Small intestine (tissue), 7 donors: ENCODE measurements at regions not wholly inside any gene's neighbourhood (a gene's known extent, or its start where the extent isn't known, plus 50 kb on each side); places are given as distances from the start of the nearest gene placed in this dataset.
"Not testable (repeated sequence)": the region's sequence is repeated elsewhere in the genome, so short reads cannot be mapped to it uniquely, and the experiment has no call there.

Experiments
- DNase-seq, 2 donors: peaks; one replicate each; pipeline versions ENCODE4 v3.0.0 to v3.0.0-alpha.2; 2013
- FAIRE-seq: peaks from 2 replicates; lab custom pipeline; 2012; peaks lifted over from hg19 to GRCh38; lab: Jason Lieb, UNC
- H3K27ac ChIP-seq, 3 donors: one replicate each; pipeline ENCODE4 v1.5.1; 2013; ENCODE audit warnings: low read length in 2 of 3, mild to moderate bottlenecking in 2 of 3, control low read depth in 1 of 3, inconsistent platforms in 1 of 3, low read depth in 1 of 3, moderate library complexity in 1 of 3
- H3K27me3 ChIP-seq, 3 donors: one replicate each; pipeline ENCODE4 v1.6.1; 2013; ENCODE audit warnings: low read length in 3 of 3, inconsistent platforms in 1 of 3; ENCODE audit not compliant: control insufficient read depth in 3 of 3, insufficient read depth in 3 of 3
- H3K36me3 ChIP-seq, 3 donors: one replicate each; pipeline ENCODE4 v1.6.1; 2013; ENCODE audit warnings: low read length in 3 of 3, inconsistent platforms in 1 of 3, low read depth in 1 of 3, mild to moderate bottlenecking in 1 of 3, moderate library complexity in 1 of 3; ENCODE audit not compliant: control insufficient read depth in 3 of 3, insufficient read depth in 2 of 3
- H3K4me1 ChIP-seq, 3 donors: one replicate each; pipeline ENCODE4 v1.6.1; 2013; ENCODE audit warnings: low read length in 2 of 3, inconsistent platforms in 1 of 3, low read depth in 1 of 3, mild to moderate bottlenecking in 1 of 3, moderate library complexity in 1 of 3; ENCODE audit not compliant: control insufficient read depth in 3 of 3, insufficient read depth in 2 of 3
- H3K4me3 ChIP-seq, 3 donors: one replicate each; pipeline ENCODE4 v1.5.1; 2013; ENCODE audit warnings: low read length in 3 of 3, control low read depth in 1 of 3, inconsistent platforms in 1 of 3, low read depth in 1 of 3, mild to moderate bottlenecking in 1 of 3, moderate library complexity in 1 of 3
- H3K9me3 ChIP-seq, 2 donors: one replicate each; pipeline ENCODE4 v1.6.1; 2013; ENCODE audit warnings: low read depth in 1 of 2, low read length in 1 of 2; ENCODE audit not compliant: control insufficient read depth in 2 of 2, insufficient read depth in 1 of 2
- WGBS, 3 donors: extraction: QIAGEN DNeasy Blood & Tissue Kit; methylation state at CpG; one replicate each; pipeline ENCODE4 v1.1.7; 2013; 5-methylcytosine and 5-hydroxymethylcytosine counted together
- donor health status: healthy with polysubstance abuse.
- donor health status: control.
- donor health status: control.
- donor health status: Bipolar disorder and iron deficiency.
- donor health status: healthy.

DNA sequence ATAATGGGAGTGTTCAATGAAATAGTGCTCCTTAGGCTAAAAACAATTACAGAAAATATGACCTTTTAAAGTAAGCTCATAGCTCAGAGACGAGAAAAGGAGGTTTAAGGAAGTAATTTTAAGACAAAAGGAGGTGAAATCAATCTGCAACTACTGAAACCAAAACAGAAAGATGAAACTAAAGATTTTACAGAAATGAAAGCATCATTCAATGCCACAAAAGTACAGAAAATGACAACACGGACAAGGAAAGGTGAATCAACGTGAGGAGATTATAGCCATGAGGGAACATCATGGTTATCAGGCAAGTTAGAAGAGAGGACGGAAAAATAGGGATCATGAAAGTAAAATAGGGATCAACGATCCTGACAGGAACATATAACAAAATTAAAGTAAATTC lies 745.2 kb downstream of the PCDH17 start:
- Histone ChIP-seq H3K27me3 (no peaks in the 10 kb centered on the region), H3K9me3 (no peaks in the 10 kb centered on the region), H3K27ac (no peak overlapping the region), H3K4me3 (no peak overlapping the region), H3K36me3 (no peaks in the 10 kb centered on the region), H3K4me1 (no peaks in the 10 kb centered on the region)
- FAIRE-seq (no peak), DNase-seq (no peak)
- 56 to 76% (median 57%) methylated on average over 5 of the region's 5 CpGs for WGBS, 3 donors

DNA sequence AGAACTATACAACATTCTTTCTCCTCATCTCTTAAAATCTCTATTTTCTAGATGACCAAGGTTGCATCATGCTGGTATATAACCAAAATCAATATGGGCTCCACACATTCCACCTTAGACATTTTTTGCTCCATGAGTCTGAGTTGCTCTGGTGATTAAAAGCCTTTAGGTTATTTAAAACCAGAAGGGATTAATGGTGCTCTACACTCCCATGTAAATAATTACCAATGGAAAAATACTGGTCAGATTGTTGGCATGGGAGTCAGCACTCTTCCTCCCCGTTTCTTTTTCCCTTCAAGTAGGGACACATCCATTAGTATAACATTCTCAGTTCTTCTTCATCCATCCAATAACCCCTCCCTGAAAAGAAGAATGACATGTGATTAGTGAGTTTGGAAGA lies 747.7 kb downstream of the PCDH17 start:
- no peaks in the 10 kb centered on the region for H3K4me1 ChIP-seq
- H3K4me3 ChIP-seq: no peak overlapping the region
- no peaks in the 10 kb centered on the region for H3K9me3 ChIP-seq
- no peaks in the 10 kb centered on the region for H3K27me3 ChIP-seq
- WGBS, 3 donors: 50 to 77% (median 51%) methylated on average over 1 of the region's 1 CpG
- H3K27ac ChIP-seq: no peak overlapping the region
- DNase-seq: no peak
- FAIRE-seq: no peak
- no peaks in the 10 kb centered on the region for H3K36me3 ChIP-seq

DNA sequence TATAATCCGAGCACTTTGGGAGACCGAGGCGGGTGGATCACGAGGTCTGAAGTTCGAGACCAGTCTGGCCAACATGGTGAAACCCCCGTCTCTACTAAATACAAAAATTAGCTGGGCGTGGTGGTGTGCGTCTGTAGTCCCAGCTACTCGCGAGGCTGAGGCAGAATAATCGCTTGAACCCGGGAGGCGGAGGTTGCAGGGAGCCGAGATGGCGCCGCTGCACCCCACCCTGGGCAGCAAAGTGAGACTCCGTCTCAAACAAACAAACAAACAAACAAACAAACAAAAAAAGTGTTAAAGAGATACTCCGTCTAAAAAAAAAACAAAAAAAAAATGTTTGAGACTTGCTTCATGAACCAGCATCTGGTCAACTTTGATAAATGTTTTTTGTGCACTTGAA lies 753.8 kb downstream of the PCDH17 start:
- H3K4me3 ChIP-seq, H3K36me3 ChIP-seq, DNase-seq, H3K27ac ChIP-seq, H3K4me1 ChIP-seq, FAIRE-seq, H3K9me3 ChIP-seq, H3K27me3 ChIP-seq: not testable (repeated sequence)
- WGBS, 3 donors: 81 to 95% (median 88%) methylated on average over 18 of the region's 18 CpGs

DNA sequence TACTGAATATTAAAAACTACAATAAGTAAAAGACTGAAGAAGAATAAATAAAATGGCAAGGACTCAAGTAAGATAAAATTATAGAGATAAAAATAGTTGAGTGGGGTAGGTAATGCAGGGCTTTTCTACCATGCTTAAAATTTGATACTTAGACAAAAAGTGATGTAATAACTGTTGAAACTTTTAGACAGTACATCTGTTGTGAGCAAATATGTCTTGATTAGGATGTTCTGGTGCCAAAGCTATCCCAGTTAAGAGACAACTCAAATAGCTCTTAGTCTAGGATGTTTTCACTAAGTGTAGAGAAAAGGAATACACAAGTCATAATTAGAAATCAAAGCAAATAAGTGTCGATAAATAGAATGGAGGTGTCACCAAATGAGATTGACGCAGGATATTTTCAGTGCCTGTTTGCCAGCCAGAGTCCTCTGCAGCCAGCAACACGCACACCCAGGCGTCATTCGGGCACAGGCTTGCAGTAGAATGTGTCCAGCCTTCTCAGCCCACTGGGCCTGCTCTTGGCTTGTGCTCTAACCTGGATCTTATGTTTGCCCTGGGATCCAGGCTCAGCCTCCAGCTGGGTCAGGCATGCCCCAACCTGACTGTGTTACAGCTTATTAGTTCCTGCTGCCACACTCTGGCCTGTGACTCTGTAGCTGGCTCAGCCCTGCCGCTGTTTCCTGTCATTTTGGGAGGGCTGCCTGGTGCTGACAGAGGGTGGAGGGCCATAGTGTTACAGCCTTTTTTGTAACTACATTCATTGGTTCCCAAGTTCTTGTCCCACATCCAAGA lies 766.2 kb downstream of the PCDH17 start:
- H3K9me3 ChIP-seq: peaks cover 0 to 6% of the 10 kb centered on the region in 2 donors
- no peaks in the 10 kb centered on the region for H3K27me3 ChIP-seq
- no peak overlapping the region for H3K4me3 ChIP-seq
- H3K36me3 ChIP-seq: no peaks in the 10 kb centered on the region
- FAIRE-seq (no peak), DNase-seq (no peak)
- H3K4me1 ChIP-seq: no peaks in the 10 kb centered on the region
- WGBS, 3 donors: 89 to 96% (median 94%) methylated on average over 6 of the region's 6 CpGs
- H3K27ac ChIP-seq: no peak overlapping the region

DNA sequence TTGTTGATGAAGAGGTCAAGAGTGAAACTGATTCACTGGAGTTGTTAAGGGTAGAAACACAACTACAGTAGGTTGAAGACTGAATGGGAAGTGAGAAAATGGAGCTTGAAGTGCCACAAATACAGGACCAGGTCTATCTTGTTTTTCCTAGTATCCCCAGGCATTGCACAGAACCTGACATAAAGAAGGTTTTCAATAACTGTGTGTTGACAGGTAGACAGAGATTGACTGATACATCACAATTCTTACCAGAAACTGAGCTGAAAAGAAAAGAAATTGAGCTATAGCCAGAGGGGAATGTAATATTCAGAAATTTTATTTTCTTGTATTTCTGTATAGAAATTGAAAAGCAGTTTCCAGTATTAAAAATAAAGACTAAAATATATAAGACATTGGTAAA lies 767.7 kb downstream of the PCDH17 start:
- Histone ChIP-seq H3K36me3 (no peaks in the 10 kb centered on the region), H3K27ac (no peak overlapping the region), H3K9me3 (peaks cover 0 to 6% of the 10 kb centered on the region in 2 donors), H3K27me3 (no peaks in the 10 kb centered on the region), H3K4me3 (no peak overlapping the region), H3K4me1 (no peaks in the 10 kb centered on the region)
- DNase-seq (no peak), FAIRE-seq (no peak)

DNA sequence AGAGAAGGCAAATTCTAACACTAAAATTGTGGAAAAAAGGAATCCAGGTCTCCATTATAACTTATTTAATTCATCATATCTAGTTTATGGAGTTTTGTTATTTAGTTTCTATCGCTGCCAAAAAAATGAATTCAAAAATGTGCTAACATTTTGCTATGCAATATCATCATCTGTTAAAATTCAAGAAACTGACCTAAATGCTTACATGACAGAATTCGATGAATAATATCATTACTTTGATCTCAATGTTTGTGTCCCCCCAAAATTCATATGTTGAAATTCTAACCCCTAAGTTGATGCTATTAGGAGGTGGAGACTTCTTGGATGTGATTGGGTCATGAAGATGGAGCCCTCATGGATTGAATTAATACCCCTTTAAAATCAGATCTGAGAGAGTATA lies 775.0 kb downstream of the PCDH17 start:
- Histone ChIP-seq H3K27me3 (no peaks in the 10 kb centered on the region), H3K9me3 (no peaks in the 10 kb centered on the region), H3K4me3 (no peak overlapping the region), H3K27ac (no peak overlapping the region), H3K4me1 (no peaks in the 10 kb centered on the region), H3K36me3 (no peaks in the 10 kb centered on the region)
- WGBS, 3 donors: 89 to 91% (median 91%) methylated on average over 2 of the region's 2 CpGs
- no peak for DNase-seq
- FAIRE-seq: no peak

DNA sequence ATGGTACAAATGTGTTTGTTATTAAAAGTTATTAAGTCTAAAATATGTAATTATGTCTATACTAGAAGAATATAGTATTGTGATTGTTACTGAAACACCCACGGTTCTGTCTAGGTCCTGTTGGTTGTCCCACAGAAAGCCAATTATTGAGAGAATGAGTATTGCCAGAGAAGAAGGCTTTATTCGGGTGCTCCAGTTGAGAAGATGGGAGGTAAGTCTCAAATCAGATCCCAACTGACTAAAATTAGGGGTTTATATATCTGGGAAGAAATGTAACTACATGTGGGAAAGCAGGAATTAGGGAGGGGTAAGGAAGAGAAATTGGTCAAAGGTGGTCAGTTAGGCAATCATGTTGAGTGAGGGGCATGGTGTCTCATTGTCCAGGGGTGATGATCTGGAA lies 798.4 kb downstream of the PCDH17 start:
- H3K9me3 ChIP-seq: peaks cover 0 to 8% of the 10 kb centered on the region in 2 donors
- no peaks in the 10 kb centered on the region for H3K36me3 ChIP-seq
- no peaks in the 10 kb centered on the region for H3K4me1 ChIP-seq
- no peak overlapping the region for H3K27ac ChIP-seq
- WGBS, 3 donors: 82 to 85% (median 82%) methylated on average over 2 of the region's 2 CpGs
- no peak for DNase-seq
- FAIRE-seq: no peak
- H3K27me3 ChIP-seq: no peaks in the 10 kb centered on the region
- no peak overlapping the region for H3K4me3 ChIP-seq

DNA sequence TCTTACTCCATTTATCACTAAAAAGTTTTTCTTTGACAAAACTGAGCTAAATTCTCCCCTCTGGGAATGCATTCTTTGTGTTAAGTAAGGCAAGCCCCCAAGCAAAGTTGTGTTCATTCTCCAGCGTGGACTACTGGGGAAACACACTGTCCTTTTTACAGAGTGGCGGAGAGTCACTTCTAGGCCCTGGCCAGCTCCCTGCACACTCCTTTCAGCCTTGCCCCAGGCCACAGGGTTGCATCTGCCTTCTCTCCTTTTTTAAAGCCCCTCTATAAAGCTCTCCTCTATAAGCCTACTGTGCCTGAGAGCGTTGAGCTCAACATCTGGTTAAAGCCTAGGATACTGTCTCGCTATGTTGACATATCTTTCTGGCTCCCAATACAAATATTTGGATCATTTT lies 803.4 kb downstream of the PCDH17 start:
- no peaks in the 10 kb centered on the region for H3K27me3 ChIP-seq
- H3K36me3 ChIP-seq: no peaks in the 10 kb centered on the region
- H3K27ac ChIP-seq: no peak overlapping the region
- H3K4me3 ChIP-seq: no peak overlapping the region
- no peaks in the 10 kb centered on the region for H3K4me1 ChIP-seq
- peaks cover 0 to 3% of the 10 kb centered on the region in 2 donors for H3K9me3 ChIP-seq
- 84 to 85% (median 85%) methylated on average over 4 of the region's 4 CpGs for WGBS, 3 donors
- DNase-seq (no peak), FAIRE-seq (no peak)

DNA sequence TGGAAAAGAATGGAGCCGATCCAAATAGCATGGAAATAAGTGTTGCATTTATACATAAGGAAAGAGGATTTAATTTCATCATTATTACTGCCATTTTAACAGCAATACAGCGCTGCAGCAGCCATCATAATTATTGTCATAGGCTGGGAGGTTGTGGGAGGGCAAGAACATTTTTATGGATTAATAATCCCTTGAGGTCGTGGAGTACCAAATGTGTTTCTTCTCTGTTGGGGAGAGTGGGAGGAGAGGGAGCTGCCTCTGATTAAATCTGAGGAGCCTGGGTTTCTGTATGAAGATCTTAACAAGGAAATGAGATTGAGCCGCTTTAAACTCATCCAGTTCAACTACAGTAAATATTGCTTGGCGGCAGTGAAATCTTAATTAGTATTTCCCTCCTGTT lies 805.9 kb downstream of the PCDH17 start:
- no peaks in the 10 kb centered on the region for H3K27me3 ChIP-seq
- WGBS, 3 donors: 65 to 76% (median 73%) methylated on average over 5 of the region's 5 CpGs
- no peak for FAIRE-seq

More for the DNA sequence above, 805.9 kb downstream of the PCDH17 start:
- H3K4me1 ChIP-seq: no peaks in the 10 kb centered on the region
- no peaks in the 10 kb centered on the region for H3K9me3 ChIP-seq
- no peak for DNase-seq
- no peaks in the 10 kb centered on the region for H3K36me3 ChIP-seq
- no peak overlapping the region for H3K27ac ChIP-seq
- no peak overlapping the region for H3K4me3 ChIP-seq
